ENCODE measurements at regions not wholly inside any gene's neighbourhood (a gene's known extent, or its start where the extent isn't known, plus 50 kb on each side); places are given as distances from the start of the nearest gene placed in this dataset.

- TF ChIP-seq EZH2phosphoT487 (IDR thresholded peaks at IDR 0.05; ENCODE audit: borderline replicate concordance, low read length) (no peak), CTCF (IDR thresholded peaks at IDR 0.05; ENCODE audit: low read depth, low read length, poor library complexity, severe bottlenecking) (no peak)
- no peaks in the 10 kb centered on the region for H3K36me3 ChIP-seq (ENCODE audit: control insufficient read depth, low read length)
Measured at GRCh38 chr9:73402081-73403028, 250.7 kb downstream of the ANXA1 start.

GRCh38 chr9:73411494-73411893 is 259.8 kb downstream of the ANXA1 start:
- no peaks in the 10 kb centered on the region for H3F3A ChIP-seq (ENCODE audit: control insufficient read depth, insufficient read depth)
- no peaks in the 10 kb centered on the region for H4K20me1 ChIP-seq (ENCODE audit: control insufficient read depth, insufficient read depth, low read depth, low read length)
- no peaks in the 10 kb centered on the region for H3K79me2 ChIP-seq (ENCODE audit: control insufficient read depth, low read length)
- no peak overlapping the region for H3K4me3 ChIP-seq (ENCODE audit: low read length)
- no peaks in the 10 kb centered on the region for H3K4me1 ChIP-seq (ENCODE audit: control insufficient read depth, low read length)
- TF ChIP-seq EZH2phosphoT487 (IDR thresholded peaks at IDR 0.05; ENCODE audit: borderline replicate concordance, low read length) (no peak), CTCF (IDR thresholded peaks at IDR 0.05; ENCODE audit: low read depth, low read length, poor library complexity, severe bottlenecking) (no peak)
- no peak overlapping the region for H3K27ac ChIP-seq (ENCODE audit: low read depth, low read length)
- H3K4me2 ChIP-seq (ENCODE audit: low read length), result no peak overlapping the region
- no peaks in the 10 kb centered on the region for H3K9me2 ChIP-seq (replicated peaks; ENCODE audit: control insufficient read depth, low read length)
- no peaks in the 10 kb centered on the region for H3K9me3 ChIP-seq (ENCODE audit: control insufficient read depth, insufficient read depth, low read length)
- no peaks in the 10 kb centered on the region for H3K36me3 ChIP-seq (ENCODE audit: control insufficient read depth, low read length)
- H3K27me3 ChIP-seq (ENCODE audit: control insufficient read depth, low read length), result no peaks in the 10 kb centered on the region

More at GRCh38 chr9:73402081-73403028, 250.7 kb downstream of the ANXA1 start:
- Histone ChIP-seq H3K79me2 (ENCODE audit: control insufficient read depth, low read length) (no peaks in the 10 kb centered on the region), H3K4me3 (ENCODE audit: low read length) (no peak overlapping the region), H3F3A (ENCODE audit: control insufficient read depth, insufficient read depth) (no peaks in the 10 kb centered on the region), H3K4me2 (ENCODE audit: low read length) (no peak overlapping the region), H4K20me1 (ENCODE audit: control insufficient read depth, insufficient read depth, low read depth, low read length) (no peaks in the 10 kb centered on the region), H3K4me1 (ENCODE audit: control insufficient read depth, low read length) (no peaks in the 10 kb centered on the region), H3K9me3 (ENCODE audit: control insufficient read depth, insufficient read depth, low read length) (no peaks in the 10 kb centered on the region; the same call in none of the 2 replicates), H3K27me3 (ENCODE audit: control insufficient read depth, low read length) (no peaks in the 10 kb centered on the region), H3K9me2 (replicated peaks; ENCODE audit: control insufficient read depth, low read length) (no peaks in the 10 kb centered on the region), H3K27ac (ENCODE audit: low read depth, low read length) (no peak overlapping the region)

GRCh38 chr9:73412874-73413273 is 261.2 kb downstream of the ANXA1 start:
- H3K4me2 ChIP-seq (ENCODE audit: low read length), result no peak overlapping the region
- H3K27me3 ChIP-seq (ENCODE audit: control insufficient read depth, low read length), result no peaks in the 10 kb centered on the region
- no peak overlapping the region for H3K27ac ChIP-seq (ENCODE audit: low read depth, low read length)
- no peaks in the 10 kb centered on the region for H3K36me3 ChIP-seq (ENCODE audit: control insufficient read depth, low read length)
- H3F3A ChIP-seq (ENCODE audit: control insufficient read depth, insufficient read depth), result no peaks in the 10 kb centered on the region
- H3K9me2 ChIP-seq (replicated peaks; ENCODE audit: control insufficient read depth, low read length), result no peaks in the 10 kb centered on the region
- H3K9me3 ChIP-seq (ENCODE audit: control insufficient read depth, insufficient read depth, low read length), result no peaks in the 10 kb centered on the region
- no peak overlapping the region for H3K4me3 ChIP-seq (ENCODE audit: low read length)
- no peaks in the 10 kb centered on the region for H3K79me2 ChIP-seq (ENCODE audit: control insufficient read depth, low read length)
- H4K20me1 ChIP-seq (ENCODE audit: control insufficient read depth, insufficient read depth, low read depth, low read length), result no peaks in the 10 kb centered on the region
- TF ChIP-seq CTCF (IDR thresholded peaks at IDR 0.05; ENCODE audit: low read depth, low read length, poor library complexity, severe bottlenecking), result no peak
- no peak for TF ChIP-seq EZH2phosphoT487 (IDR thresholded peaks at IDR 0.05; ENCODE audit: borderline replicate concordance, low read length)
- H3K4me1 ChIP-seq (ENCODE audit: control insufficient read depth, low read length), result no peaks in the 10 kb centered on the region

Measured in DOHH2 (cell line).